Hepatocyte (in vitro differentiated cells): ENCODE measurements at regions not wholly inside any gene's neighbourhood (a gene's known extent, or its start where the extent isn't known, plus 50 kb on each side); places are given as distances from the start of the nearest gene placed in this dataset.

Experiments used
- CTCF ChIP-seq: fragments of 200-600 bp; sonication (generic); IDR thresholded peaks from 2 replicates; pipeline ENCODE4 v1.5.1; 2016; ENCODE audit warnings: antibody characterized with exemption, mild to moderate bottlenecking; ENCODE audit not compliant: poor library complexity
- EZH2 ChIP-seq: fragments of 200-600 bp; sonication (generic); IDR thresholded peaks from 2 replicates; pipeline ENCODE4 v1.6.1; 2016; ENCODE audit warnings: antibody characterized with exemption, mild to moderate bottlenecking, borderline replicate concordance
- EZH2phosphoT487 ChIP-seq: fragments of 200-600 bp; sonication (generic); IDR thresholded peaks from one replicate; pipeline ENCODE4 v1.6.1; 2018; ENCODE audit warnings: antibody characterized with exemption, mild to moderate bottlenecking, low read depth, moderate library complexity; ENCODE audit not compliant: unreplicated experiment, severe bottlenecking

DNA sequence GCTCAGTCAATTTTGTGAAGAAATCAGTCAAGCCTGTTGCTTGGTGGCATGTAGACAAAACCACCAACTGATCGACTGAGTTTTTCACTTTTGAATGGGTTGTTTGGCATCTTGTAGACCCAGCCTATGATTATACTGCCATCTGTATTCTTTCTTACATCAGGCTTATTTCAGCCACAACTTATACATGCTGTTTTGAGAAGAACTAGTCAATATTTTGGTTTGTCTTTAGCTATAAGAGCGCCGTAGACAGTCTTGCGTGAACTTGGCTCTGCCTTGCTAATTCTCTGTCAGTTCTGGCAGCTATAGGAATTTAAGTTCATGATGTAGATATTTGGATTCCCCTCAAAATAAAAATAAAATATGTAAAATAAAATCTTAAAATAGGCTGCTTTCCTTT lies 742.0 kb upstream of the FANCL start:
- TF ChIP-seq CTCF (no peak), EZH2phosphoT487 (no peak), EZH2 (no peak)
